Mesothelial cell of epicardium (in vitro differentiated cells): ENCODE measurements at regions not wholly inside any gene's neighbourhood (a gene's known extent, or its start where the extent isn't known, plus 50 kb on each side); places are given as distances from the start of the nearest gene placed in this dataset.

Experiments
- DNase-seq, 2 experiments: peaks; one replicate each; pipeline ENCODE4 v3.0.0; 2021; ENCODE audit warnings: low spot score in 2 of 2; ENCODE audit not compliant: unreplicated experiment in 2 of 2
- H3K27ac Mint-ChIP-seq: 2 replicates; pipeline ENCODE4 v1.8.0; 2021; ENCODE audit warnings: mixed read lengths
- H3K27me3 Mint-ChIP-seq: 2 replicates; pipeline ENCODE4 v1.8.0; 2021; ENCODE audit warnings: low read depth, mixed read lengths
- H3K36me3 Mint-ChIP-seq: 2 replicates; pipeline ENCODE4 v1.8.0; 2021; ENCODE audit warnings: mixed read lengths
- H3K4me1 Mint-ChIP-seq: 2 replicates; pipeline ENCODE4 v1.8.0; 2021; ENCODE audit warnings: mixed read lengths
- H3K4me3 Mint-ChIP-seq: 2 replicates; pipeline ENCODE4 v1.8.0; 2021; ENCODE audit warnings: mild to moderate bottlenecking, moderate library complexity, mixed read lengths
- H3K9me3 Mint-ChIP-seq: 2 replicates; pipeline ENCODE4 v1.8.0; 2021; ENCODE audit warnings: mixed read lengths
- TF ChIP-seq, protein P1 (sequence below): fragments of 200-600 bp; sonication (generic); IDR thresholded peaks from one replicate; pipeline ENCODE4 v1.5.0; 2021; ENCODE audit warnings: antibody characterized with exemption; ENCODE audit not compliant: unreplicated experiment

DNA sequence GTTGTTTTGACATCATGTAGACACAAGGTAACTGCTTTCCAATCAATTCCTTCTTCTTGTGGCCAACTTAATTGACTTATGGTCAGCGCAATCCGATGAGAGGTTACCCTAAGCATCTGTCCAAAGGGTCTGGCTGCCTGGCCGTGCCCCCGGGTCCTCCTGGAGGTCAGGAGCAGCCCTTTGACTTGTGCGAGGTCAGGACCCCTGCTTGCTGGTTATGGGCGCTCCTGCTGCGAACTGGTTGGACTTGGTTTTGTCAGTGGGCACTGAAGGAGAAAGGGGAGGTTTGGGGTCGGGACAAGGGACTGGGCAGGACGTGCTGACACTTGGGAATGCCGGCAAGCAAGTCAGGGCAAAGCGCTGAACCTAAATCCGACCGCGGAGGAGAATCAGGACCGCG is 215.6 kb downstream of the QKI start:
- Mint-ChIP-seq H3K4me1 (peaks cover 2% of the 10 kb centered on the region), H3K27ac (no peak overlapping the region), H3K9me3 (peaks cover 13% of the 10 kb centered on the region), H3K4me3 (no peak overlapping the region), H3K27me3 (no peaks in the 10 kb centered on the region), H3K36me3 (no peaks in the 10 kb centered on the region)
- DNase-seq, result no peak
- TF ChIP-seq, protein P1, sequence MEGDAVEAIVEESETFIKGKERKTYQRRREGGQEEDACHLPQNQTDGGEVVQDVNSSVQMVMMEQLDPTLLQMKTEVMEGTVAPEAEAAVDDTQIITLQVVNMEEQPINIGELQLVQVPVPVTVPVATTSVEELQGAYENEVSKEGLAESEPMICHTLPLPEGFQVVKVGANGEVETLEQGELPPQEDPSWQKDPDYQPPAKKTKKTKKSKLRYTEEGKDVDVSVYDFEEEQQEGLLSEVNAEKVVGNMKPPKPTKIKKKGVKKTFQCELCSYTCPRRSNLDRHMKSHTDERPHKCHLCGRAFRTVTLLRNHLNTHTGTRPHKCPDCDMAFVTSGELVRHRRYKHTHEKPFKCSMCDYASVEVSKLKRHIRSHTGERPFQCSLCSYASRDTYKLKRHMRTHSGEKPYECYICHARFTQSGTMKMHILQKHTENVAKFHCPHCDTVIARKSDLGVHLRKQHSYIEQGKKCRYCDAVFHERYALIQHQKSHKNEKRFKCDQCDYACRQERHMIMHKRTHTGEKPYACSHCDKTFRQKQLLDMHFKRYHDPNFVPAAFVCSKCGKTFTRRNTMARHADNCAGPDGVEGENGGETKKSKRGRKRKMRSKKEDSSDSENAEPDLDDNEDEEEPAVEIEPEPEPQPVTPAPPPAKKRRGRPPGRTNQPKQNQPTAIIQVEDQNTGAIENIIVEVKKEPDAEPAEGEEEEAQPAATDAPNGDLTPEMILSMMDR, result no peak
